GM12878 (cell line): ENCODE measurements at regions not wholly inside any gene's neighbourhood (a gene's known extent, or its start where the extent isn't known, plus 50 kb on each side); places are given as distances from the start of the nearest gene placed in this dataset.

Source experiments
- ATAC-seq: fragments of 200-7000 bp; cut with Tn5 transposase; 3 replicates; pipeline ENCODE4 v1.9.1; 2020; ENCODE audit warnings: mild to moderate bottlenecking, moderate library complexity
- BruUV-seq: library from RNA; stranded (reverse); fragments of 400-500 nt; replicated peaks from 2 replicates; lab custom pipeline; 2021; lab: Mats Ljungman, UMichigan
- CTCF ChIA-PET: fragments of 300-600 bp; sonication (Branson Sonifier 250); formaldehyde crosslinking; extraction: SDS; loops from one replicate; lab custom pipeline; 2021; ENCODE audit warnings: inconsistent platforms; lab: Yijun Ruan, JAX
- POLR2A ChIA-PET: fragments of 350-600 bp; formaldehyde crosslinking; extraction: SDS; loops from one replicate; lab custom pipeline; 2021; ENCODE audit warnings: inconsistent platforms; lab: Charles Lee
- RAD21 ChIA-PET: fragments of 300-600 bp; sonication (Branson Sonifier 250); formaldehyde crosslinking; loops from one replicate; lab custom pipeline; 2023; ENCODE audit warnings: antibody characterized with exemption; ENCODE audit not compliant: unreplicated experiment; lab: Charles Lee
- SMC1A ChIA-PET: fragments of 300-600 bp; sonication (Branson Sonifier 250); formaldehyde crosslinking; loops from one replicate; lab custom pipeline; 2023; ENCODE audit not compliant: unreplicated experiment, uncharacterized antibody; lab: Charles Lee
- DNase-seq: peaks from one replicate; pipeline ENCODE4 v3.0.0-alpha.2; 2011; ENCODE audit warnings: low read depth, low spot score
- FAIRE-seq: peaks from 3 replicates; lab custom pipeline; 2011; peaks lifted over from hg19 to GRCh38; lab: Jason Lieb, UNC
- H2AFZ ChIP-seq: 2 replicates; pipeline ENCODE4 v1.6.0; 2011; ENCODE audit warnings: low read depth, low read length, control low read depth; ENCODE audit not compliant: control insufficient read depth
- H3K27ac ChIP-seq: 2 replicates; pipeline ENCODE4 v1.5.1; 2011; ENCODE audit warnings: control low read depth; ENCODE audit not compliant: control insufficient read depth, insufficient read depth
- H3K27me3 ChIP-seq, 2 experiments: replicated peaks in 1 of 2; 2 replicates each; pipeline versions ENCODE4 v1.6.0 to v1.6.1; 2011; ENCODE audit warnings: low read length in 1 of 2; ENCODE audit not compliant: control insufficient read depth in 2 of 2, insufficient read depth in 2 of 2
- H3K36me3 ChIP-seq, 2 experiments: 2 replicates each; pipeline ENCODE4 v1.5.1; 2011; ENCODE audit warnings: low read length in 1 of 2; ENCODE audit not compliant: control insufficient read depth in 2 of 2, insufficient read depth in 2 of 2
- H3K4me1 ChIP-seq: 2 replicates; pipeline ENCODE4 v1.6.1; 2011; ENCODE audit warnings: mild to moderate bottlenecking, low read length, moderate library complexity, mixed read lengths; ENCODE audit not compliant: control insufficient read depth, insufficient read depth
- H3K4me2 ChIP-seq: 2 replicates; pipeline ENCODE4 v1.6.0; 2011; ENCODE audit warnings: control low read depth; ENCODE audit not compliant: control insufficient read depth, insufficient read depth
- H3K4me3 ChIP-seq: fragments of 200-600 bp; sonication (generic); 2 replicates; pipeline ENCODE4 v1.5.1; 2016
- H3K79me2 ChIP-seq: 2 replicates; pipeline ENCODE4 v1.6.0; 2011; ENCODE audit warnings: low read length; ENCODE audit not compliant: control insufficient read depth, insufficient read depth
- H3K9ac ChIP-seq: 2 replicates; pipeline ENCODE4 v1.8.0; 2011; ENCODE audit warnings: low read length, control low read depth, mixed read lengths; ENCODE audit not compliant: control insufficient read depth, insufficient read depth
- H3K9me3 ChIP-seq: replicated peaks from 3 replicates; pipeline ENCODE4 v1.5.1; 2011; ENCODE audit warnings: mild to moderate bottlenecking, low read length; ENCODE audit not compliant: control insufficient read depth, insufficient read depth
- H4K20me1 ChIP-seq: 2 replicates; pipeline ENCODE4 v1.6.0; 2011; ENCODE audit not compliant: control insufficient read depth, insufficient read depth
- CHD1 ChIP-seq: IDR thresholded peaks from 2 replicates; pipeline ENCODE4 v1.6.1; 2012; ENCODE audit warnings: low read depth, low read length, improper control_type of control experiment
- CREM ChIP-seq: IDR thresholded peaks from 2 replicates; pipeline ENCODE4 v1.6.1; 2014; ENCODE audit warnings: antibody characterized with exemption, low read depth
- DPF2 ChIP-seq: fragments of 450-650 bp; IDR thresholded peaks from 2 replicates; pipeline ENCODE4 v1.6.1; 2017; ENCODE audit warnings: mild to moderate bottlenecking
- E2F4 ChIP-seq: IDR thresholded peaks from 2 replicates; pipeline ENCODE4 v1.6.1; 2012; ENCODE audit warnings: low read depth, low read length, improper control_type of control experiment
- IKZF1 ChIP-seq: fragments of 450-650 bp; conservative IDR thresholded peaks from 2 replicates; pipeline ENCODE4 v1.6.1; 2017; ENCODE audit warnings: antibody characterized with exemption, mild to moderate bottlenecking
- KLF5 ChIP-seq: fragments of 450-650 bp; IDR thresholded peaks from 2 replicates; pipeline ENCODE4 v1.6.1; 2014; ENCODE audit warnings: mild to moderate bottlenecking; ENCODE audit not compliant: partially characterized antibody
- MYB ChIP-seq: fragments of 150-350 bp; IDR thresholded peaks from 2 replicates; pipeline ENCODE4 v1.6.1; 2014; ENCODE audit warnings: mild to moderate bottlenecking, low read depth, low read length, borderline replicate concordance
- RAD51 ChIP-seq: fragments of 450-650 bp; IDR thresholded peaks from 2 replicates; pipeline ENCODE4 v1.6.1; 2016; ENCODE audit warnings: moderate library complexity, mild to moderate bottlenecking, inconsistent platforms
- SP1 ChIP-seq: IDR thresholded peaks from one replicate; pipeline ENCODE4 v1.6.1; 2011; ENCODE audit warnings: low read depth, low read length
- ZNF274 ChIP-seq: IDR thresholded peaks from one replicate; pipeline ENCODE4 v1.8.0; 2011; ENCODE audit not compliant: insufficient read length, insufficient read depth
- ZNF592 ChIP-seq: fragments of 450-650 bp; IDR thresholded peaks from 2 replicates; pipeline ENCODE4 v1.6.1; 2017; ENCODE audit warnings: mild to moderate bottlenecking, moderate library complexity
- WGBS: methylation state at CpG from one replicate; pipeline ENCODE4 v1.1.6; 2016; ENCODE audit warnings: low lambda C conversion rate; ENCODE audit not compliant: insufficient replicate concordance, insufficient coverage; ENCODE audit errors: missing lambda C conversion rate; 5-methylcytosine and 5-hydroxymethylcytosine counted together
- in situ Hi-C: fragments of 300-500 bp; cut with MboI; formaldehyde crosslinking; loops from 9 replicates; pipeline ENCODE4 v1.14.3; 2018; ENCODE audit warnings: mixed read lengths
- intact Hi-C: fragments of 100-400 bp; cut with micrococcal nuclease; formaldehyde crosslinking; loops from one replicate; pipeline ENCODE4 v1.14.2; 2022; ENCODE audit not compliant: unreplicated experiment
- TF ChIP-seq, protein P1 (sequence below): fragments of 450-650 bp; conservative IDR thresholded peaks from 2 replicates; pipeline ENCODE4 v1.6.1; 2017; ENCODE audit warnings: mild to moderate bottlenecking, moderate library complexity
- TF ChIP-seq, protein P2 (sequence below): fragments of 450-650 bp; IDR thresholded peaks from 2 replicates; pipeline ENCODE4 v1.6.1; 2017; ENCODE audit warnings: antibody characterized with exemption, mild to moderate bottlenecking, moderate library complexity

GRCh38 chr1:113292603-113293255 is 97.6 kb upstream of the MAGI3 start (continued):
- no peak for TF ChIP-seq ZNF592

- Histone ChIP-seq H2AFZ (no peak overlapping the region), H3K36me3 (no peaks in the 10 kb centered on the region), H3K4me1 (no peaks in the 10 kb centered on the region), H4K20me1 (no peaks in the 10 kb centered on the region), H3K9me3 (no peaks in the 10 kb centered on the region), H3K4me3 (no peak overlapping the region), H3K27me3 (no peaks in the 10 kb centered on the region; a peak in 1 of 4 replicates), H3K79me2 (no peaks in the 10 kb centered on the region), H3K4me2 (no peak overlapping the region), H3K9ac (no peak overlapping the region), H3K27ac (no peak overlapping the region)
- no peak for FAIRE-seq
- in situ Hi-C loops: no loop called here
- intact Hi-C loops: no loop called here
- ATAC-seq: no peak
- RAD21 ChIA-PET: no interaction called here
- CTCF ChIA-PET: no interaction called here
- POLR2A ChIA-PET: no interaction called here
- BruUV-seq: no TSS peak
- WGBS: 79% methylated on average over 11 of the region's 11 CpGs
- SMC1A ChIA-PET: interaction anchor here (0.6 kb wide), 1 partner anchor 490 kb away, joined by 3 read pairs; no protein-coding TSS in a partner anchor
- DNase-seq: no peak
- TF ChIP-seq RAD51 (no peak), MYB (no peak), E2F4 (no peak), KLF5 (no peak), CREM (no peak), SP1 (no peak), IKZF1 (no peak), ZNF274 (no peak), CHD1 (no peak), DPF2 (no peak)
- TF ChIP-seq, protein P1, sequence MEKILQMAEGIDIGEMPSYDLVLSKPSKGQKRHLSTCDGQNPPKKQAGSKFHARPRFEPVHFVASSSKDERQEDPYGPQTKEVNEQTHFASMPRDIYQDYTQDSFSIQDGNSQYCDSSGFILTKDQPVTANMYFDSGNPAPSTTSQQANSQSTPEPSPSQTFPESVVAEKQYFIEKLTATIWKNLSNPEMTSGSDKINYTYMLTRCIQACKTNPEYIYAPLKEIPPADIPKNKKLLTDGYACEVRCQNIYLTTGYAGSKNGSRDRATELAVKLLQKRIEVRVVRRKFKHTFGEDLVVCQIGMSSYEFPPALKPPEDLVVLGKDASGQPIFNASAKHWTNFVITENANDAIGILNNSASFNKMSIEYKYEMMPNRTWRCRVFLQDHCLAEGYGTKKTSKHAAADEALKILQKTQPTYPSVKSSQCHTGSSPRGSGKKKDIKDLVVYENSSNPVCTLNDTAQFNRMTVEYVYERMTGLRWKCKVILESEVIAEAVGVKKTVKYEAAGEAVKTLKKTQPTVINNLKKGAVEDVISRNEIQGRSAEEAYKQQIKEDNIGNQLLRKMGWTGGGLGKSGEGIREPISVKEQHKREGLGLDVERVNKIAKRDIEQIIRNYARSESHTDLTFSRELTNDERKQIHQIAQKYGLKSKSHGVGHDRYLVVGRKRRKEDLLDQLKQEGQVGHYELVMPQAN: no peak
- TF ChIP-seq, protein P2, sequence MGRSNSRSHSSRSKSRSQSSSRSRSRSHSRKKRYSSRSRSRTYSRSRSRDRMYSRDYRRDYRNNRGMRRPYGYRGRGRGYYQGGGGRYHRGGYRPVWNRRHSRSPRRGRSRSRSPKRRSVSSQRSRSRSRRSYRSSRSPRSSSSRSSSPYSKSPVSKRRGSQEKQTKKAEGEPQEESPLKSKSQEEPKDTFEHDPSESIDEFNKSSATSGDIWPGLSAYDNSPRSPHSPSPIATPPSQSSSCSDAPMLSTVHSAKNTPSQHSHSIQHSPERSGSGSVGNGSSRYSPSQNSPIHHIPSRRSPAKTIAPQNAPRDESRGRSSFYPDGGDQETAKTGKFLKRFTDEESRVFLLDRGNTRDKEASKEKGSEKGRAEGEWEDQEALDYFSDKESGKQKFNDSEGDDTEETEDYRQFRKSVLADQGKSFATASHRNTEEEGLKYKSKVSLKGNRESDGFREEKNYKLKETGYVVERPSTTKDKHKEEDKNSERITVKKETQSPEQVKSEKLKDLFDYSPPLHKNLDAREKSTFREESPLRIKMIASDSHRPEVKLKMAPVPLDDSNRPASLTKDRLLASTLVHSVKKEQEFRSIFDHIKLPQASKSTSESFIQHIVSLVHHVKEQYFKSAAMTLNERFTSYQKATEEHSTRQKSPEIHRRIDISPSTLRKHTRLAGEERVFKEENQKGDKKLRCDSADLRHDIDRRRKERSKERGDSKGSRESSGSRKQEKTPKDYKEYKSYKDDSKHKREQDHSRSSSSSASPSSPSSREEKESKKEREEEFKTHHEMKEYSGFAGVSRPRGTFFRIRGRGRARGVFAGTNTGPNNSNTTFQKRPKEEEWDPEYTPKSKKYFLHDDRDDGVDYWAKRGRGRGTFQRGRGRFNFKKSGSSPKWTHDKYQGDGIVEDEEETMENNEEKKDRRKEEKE: no peak
These were observed 97.1 kb upstream of the MAGI3 start for GRCh38 chr1:113293256-113293626.
